ENCODE measurements at regions not wholly inside any gene's neighbourhood (a gene's known extent, or its start where the extent isn't known, plus 50 kb on each side); places are given as distances from the start of the nearest gene placed in this dataset.

DNA sequence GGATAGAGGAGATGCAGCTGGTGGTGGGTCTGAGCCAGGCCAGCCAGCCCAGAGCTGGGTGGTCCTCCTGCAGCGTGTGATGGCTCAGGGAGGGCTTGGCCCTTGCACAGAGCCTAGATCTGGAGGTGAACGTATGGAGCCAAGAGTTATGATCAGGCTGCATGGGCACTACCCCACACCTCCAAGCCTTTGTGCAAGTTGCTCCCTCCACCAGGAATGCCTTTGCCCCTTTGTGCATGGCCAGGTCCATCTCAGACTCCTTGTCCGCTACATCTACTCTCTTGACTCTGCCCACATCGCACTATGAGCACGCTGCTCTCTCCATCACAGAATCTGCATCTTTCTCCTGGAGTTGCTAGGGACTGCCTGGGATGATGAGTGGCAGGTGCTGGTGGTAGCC is 895.7 kb downstream of the TBC1D22A start:
- TF ChIP-seq, protein P1, sequence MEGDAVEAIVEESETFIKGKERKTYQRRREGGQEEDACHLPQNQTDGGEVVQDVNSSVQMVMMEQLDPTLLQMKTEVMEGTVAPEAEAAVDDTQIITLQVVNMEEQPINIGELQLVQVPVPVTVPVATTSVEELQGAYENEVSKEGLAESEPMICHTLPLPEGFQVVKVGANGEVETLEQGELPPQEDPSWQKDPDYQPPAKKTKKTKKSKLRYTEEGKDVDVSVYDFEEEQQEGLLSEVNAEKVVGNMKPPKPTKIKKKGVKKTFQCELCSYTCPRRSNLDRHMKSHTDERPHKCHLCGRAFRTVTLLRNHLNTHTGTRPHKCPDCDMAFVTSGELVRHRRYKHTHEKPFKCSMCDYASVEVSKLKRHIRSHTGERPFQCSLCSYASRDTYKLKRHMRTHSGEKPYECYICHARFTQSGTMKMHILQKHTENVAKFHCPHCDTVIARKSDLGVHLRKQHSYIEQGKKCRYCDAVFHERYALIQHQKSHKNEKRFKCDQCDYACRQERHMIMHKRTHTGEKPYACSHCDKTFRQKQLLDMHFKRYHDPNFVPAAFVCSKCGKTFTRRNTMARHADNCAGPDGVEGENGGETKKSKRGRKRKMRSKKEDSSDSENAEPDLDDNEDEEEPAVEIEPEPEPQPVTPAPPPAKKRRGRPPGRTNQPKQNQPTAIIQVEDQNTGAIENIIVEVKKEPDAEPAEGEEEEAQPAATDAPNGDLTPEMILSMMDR (IDR thresholded peaks at IDR 0.05) = no peak
- TF ChIP-seq POLR2A (IDR thresholded peaks at IDR 0.05) = no peak

Data from esophagus squamous epithelium (tissue), 4 donors.